GM13977 (cell line): ENCODE measurements at regions not wholly inside any gene's neighbourhood (a gene's known extent, or its start where the extent isn't known, plus 50 kb on each side); places are given as distances from the start of the nearest gene placed in this dataset.

ENCODE experiments used
- DNase-seq: peaks from one replicate; pipeline ENCODE4 v3.0.0; 2012; ENCODE audit warnings: low spot score
- in situ Hi-C: fragments of 300-500 bp; cut with MboI; formaldehyde crosslinking; loops from one replicate; pipeline ENCODE4 v1.12.0; 2022; ENCODE audit warnings: low sequenced_read_pairs, low pct_unique_long_range_greater_than_20kb, mixed read lengths, inconsistent platforms; ENCODE audit not compliant: unreplicated experiment
- TF ChIP-seq, protein P1 (sequence below): IDR thresholded peaks from 2 replicates; pipeline ENCODE4 v1.5.1; 2012; ENCODE audit warnings: mild to moderate bottlenecking, control low read depth; ENCODE audit not compliant: insufficient read depth; ENCODE audit errors: extremely low read depth, missing control alignments

DNA sequence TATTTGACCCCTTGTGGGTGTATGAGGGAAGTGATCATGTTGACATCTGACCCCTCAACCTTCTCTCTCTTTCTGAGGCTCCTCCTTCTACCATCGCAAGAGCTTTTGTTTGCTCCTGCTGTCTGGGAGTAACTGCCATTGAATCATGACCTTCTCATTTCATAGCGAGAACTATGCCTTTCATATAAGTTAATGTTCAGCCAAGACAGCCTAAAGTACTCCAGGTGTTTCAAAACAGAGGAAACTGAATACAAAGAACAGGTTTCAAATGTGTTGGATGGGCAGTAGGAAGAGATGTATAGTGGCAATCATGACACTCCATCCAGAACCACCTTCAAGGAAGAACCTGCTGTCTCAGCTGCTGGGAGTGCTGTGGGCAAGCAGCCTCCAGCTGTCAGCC is 403.1 kb downstream of the MID1IP1 start:
- DNase-seq, result no peak
- in situ Hi-C loops, result no loop called here
- TF ChIP-seq, protein P1, sequence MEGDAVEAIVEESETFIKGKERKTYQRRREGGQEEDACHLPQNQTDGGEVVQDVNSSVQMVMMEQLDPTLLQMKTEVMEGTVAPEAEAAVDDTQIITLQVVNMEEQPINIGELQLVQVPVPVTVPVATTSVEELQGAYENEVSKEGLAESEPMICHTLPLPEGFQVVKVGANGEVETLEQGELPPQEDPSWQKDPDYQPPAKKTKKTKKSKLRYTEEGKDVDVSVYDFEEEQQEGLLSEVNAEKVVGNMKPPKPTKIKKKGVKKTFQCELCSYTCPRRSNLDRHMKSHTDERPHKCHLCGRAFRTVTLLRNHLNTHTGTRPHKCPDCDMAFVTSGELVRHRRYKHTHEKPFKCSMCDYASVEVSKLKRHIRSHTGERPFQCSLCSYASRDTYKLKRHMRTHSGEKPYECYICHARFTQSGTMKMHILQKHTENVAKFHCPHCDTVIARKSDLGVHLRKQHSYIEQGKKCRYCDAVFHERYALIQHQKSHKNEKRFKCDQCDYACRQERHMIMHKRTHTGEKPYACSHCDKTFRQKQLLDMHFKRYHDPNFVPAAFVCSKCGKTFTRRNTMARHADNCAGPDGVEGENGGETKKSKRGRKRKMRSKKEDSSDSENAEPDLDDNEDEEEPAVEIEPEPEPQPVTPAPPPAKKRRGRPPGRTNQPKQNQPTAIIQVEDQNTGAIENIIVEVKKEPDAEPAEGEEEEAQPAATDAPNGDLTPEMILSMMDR, result no peak

DNA sequence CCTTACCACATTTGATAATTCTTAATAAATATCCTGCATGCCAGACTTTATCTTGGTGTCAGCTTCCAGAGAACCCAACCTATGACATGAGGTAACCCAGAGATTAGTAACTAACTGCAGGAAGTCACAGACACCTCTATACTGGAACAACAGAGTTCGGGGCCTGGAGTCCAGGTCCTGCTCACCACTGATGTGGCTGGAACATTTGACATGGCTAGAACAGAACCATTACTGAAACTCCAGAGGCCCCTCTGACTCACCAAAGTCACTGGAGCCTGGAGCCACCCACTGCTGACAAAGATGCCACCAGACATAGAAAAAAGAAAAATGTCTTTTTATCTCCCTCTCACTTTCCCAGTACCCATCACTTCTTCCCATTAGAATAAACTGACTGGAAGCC is 403.7 kb downstream of the MID1IP1 start:
- TF ChIP-seq, protein P1, result no peak
- in situ Hi-C loops, result no loop called here
- no peak for DNase-seq

- in situ Hi-C loops, result no loop called here
- TF ChIP-seq, protein P1, result no peak
Observed at GRCh38 chrX:39205467-39205866, 404.2 kb downstream of the MID1IP1 start.

DNA sequence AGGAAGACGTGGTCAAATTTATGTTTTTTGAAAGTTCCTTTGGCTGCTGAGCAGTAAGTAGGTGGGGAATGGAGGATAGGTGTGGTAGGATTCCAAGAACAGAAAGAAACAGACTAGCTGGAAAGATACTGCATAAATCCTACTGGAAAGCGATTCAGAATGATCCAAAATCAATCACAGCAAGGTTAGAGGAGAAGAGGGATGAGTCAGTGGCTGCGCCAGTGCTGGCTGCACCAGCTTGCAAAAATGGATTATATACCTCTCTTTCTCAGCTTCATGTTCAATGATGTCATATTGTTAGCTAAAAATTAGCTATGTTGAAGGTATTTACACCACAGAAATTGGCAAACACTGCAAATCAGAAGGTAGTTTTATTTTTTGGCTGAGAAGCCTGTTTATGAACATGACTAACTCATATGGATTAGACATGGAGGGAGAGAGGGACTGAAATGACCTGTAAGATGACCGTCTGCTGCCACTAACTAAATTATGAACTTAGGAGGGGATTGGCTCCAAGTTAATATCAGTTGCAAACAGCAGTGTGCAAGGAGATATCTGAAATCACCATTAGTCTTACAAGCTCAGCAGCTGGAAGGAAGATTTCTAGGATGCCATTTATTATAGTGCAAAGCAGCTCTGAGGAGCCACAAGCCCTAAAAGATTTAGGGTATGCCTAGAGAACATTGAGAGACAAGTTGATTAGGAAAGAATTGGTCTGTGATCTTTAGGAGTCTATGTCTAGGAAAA is 405.3 kb downstream of the MID1IP1 start:
- TF ChIP-seq, protein P1, result no peak
- in situ Hi-C loops, result no loop called here

More at GRCh38 chrX:39205467-39205866, 404.2 kb downstream of the MID1IP1 start:
- no peak for DNase-seq

GRCh38 chrX:39211501-39211900 is 410.2 kb downstream of the MID1IP1 start:
- in situ Hi-C loops, result no loop called here
- TF ChIP-seq, protein P1, result no peak
- no peak for DNase-seq

More for the DNA sequence above, 405.3 kb downstream of the MID1IP1 start:
- DNase-seq, result no peak

DNA sequence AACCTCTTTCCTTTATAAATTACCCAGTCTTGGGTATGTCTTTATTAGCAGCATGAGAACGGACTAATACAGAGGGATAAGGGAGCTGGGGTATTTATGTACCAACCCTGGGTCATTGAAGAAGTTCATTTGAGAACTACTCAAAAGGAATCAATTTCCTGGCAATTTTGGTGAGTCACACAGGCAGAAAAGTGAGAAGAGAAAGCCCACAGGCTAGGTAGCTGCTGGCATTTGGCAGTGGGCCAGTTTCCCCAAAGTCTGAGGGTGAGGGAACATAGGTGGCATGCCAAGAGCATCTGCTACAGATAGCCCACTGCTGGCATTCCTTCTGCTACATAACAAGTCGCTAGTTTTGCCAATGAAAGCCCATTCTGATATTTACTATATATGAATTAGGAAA is 411.2 kb downstream of the MID1IP1 start:
- TF ChIP-seq, protein P1, result no peak
- DNase-seq, result no peak

More for the DNA sequence above, 411.2 kb downstream of the MID1IP1 start:
- in situ Hi-C loops, result no loop called here
